Mesendoderm (in vitro differentiated cells): ENCODE measurements at regions not wholly inside any gene's neighbourhood (a gene's known extent, or its start where the extent isn't known, plus 50 kb on each side); places are given as distances from the start of the nearest gene placed in this dataset.

Experiments
- DNase-seq: peaks from one replicate; pipeline ENCODE4 v3.0.0; 2013
- H2AK5ac ChIP-seq: 2 replicates; pipeline ENCODE4 v1.6.1; 2013; ENCODE audit warnings: low read length, inconsistent platforms
- H2BK120ac ChIP-seq: 2 replicates; pipeline ENCODE4 v1.6.1; 2013; ENCODE audit warnings: low read depth, mild to moderate bottlenecking, low read length, moderate library complexity, mixed read lengths
- H2BK15ac ChIP-seq: replicated peaks from 2 replicates; pipeline ENCODE4 v1.6.1; 2013; ENCODE audit warnings: low read depth, mild to moderate bottlenecking, moderate library complexity
- H2BK5ac ChIP-seq: 2 replicates; pipeline ENCODE4 v1.6.1; 2013; ENCODE audit warnings: low read length, inconsistent platforms
- H3K18ac ChIP-seq: 2 replicates; pipeline ENCODE4 v1.6.1; 2013; ENCODE audit warnings: mild to moderate bottlenecking, low read length, mixed read lengths
- H3K23ac ChIP-seq: one replicate; pipeline ENCODE4 v1.6.1; 2013; ENCODE audit warnings: low read length
- H3K27ac ChIP-seq: 2 replicates; pipeline ENCODE4 v1.5.1; 2013; ENCODE audit warnings: low read depth, mild to moderate bottlenecking, inconsistent platforms, low read length, moderate library complexity
- H3K27me3 ChIP-seq: 2 replicates; pipeline ENCODE4 v1.6.1; 2013; ENCODE audit warnings: low read length, control low read depth, mild to moderate bottlenecking, inconsistent platforms; ENCODE audit not compliant: insufficient read depth, poor library complexity
- H3K36me3 ChIP-seq: 2 replicates; pipeline ENCODE4 v1.6.1; 2013; ENCODE audit warnings: low read length, inconsistent platforms; ENCODE audit not compliant: control insufficient read depth, insufficient read depth
- H3K4ac ChIP-seq: one replicate; pipeline ENCODE4 v1.6.1; 2013; ENCODE audit warnings: low read depth, mild to moderate bottlenecking, low read length, moderate library complexity
- H3K4me1 ChIP-seq: 2 replicates; pipeline ENCODE4 v1.6.1; 2013; ENCODE audit warnings: low read depth, low read length, inconsistent platforms; ENCODE audit not compliant: control insufficient read depth
- H3K4me2 ChIP-seq: 2 replicates; pipeline ENCODE4 v1.6.1; 2013; ENCODE audit warnings: low read length
- H3K4me3 ChIP-seq: 2 replicates; pipeline ENCODE4 v1.5.1; 2013; ENCODE audit warnings: mild to moderate bottlenecking, low read length
- H3K56ac ChIP-seq: one replicate; pipeline ENCODE4 v1.6.1; 2013; ENCODE audit warnings: low read length
- H3K79me1 ChIP-seq: 2 replicates; pipeline ENCODE4 v1.6.1; 2013; ENCODE audit warnings: low read length, inconsistent platforms
- H3K79me2 ChIP-seq: 2 replicates; pipeline ENCODE4 v1.6.1; 2013; ENCODE audit warnings: mild to moderate bottlenecking, low read length; ENCODE audit not compliant: control insufficient read depth, insufficient read depth
- H3K9ac ChIP-seq: 2 replicates; pipeline ENCODE4 v1.6.1; 2013; ENCODE audit warnings: low read length, inconsistent platforms
- H4K5ac ChIP-seq: one replicate; pipeline ENCODE4 v1.6.1; 2013; ENCODE audit warnings: low read length
- H4K8ac ChIP-seq: one replicate; pipeline ENCODE4 v1.6.1; 2013; ENCODE audit warnings: low read depth, mild to moderate bottlenecking, control low read depth, low read length, moderate library complexity
- WGBS: extraction: QIAGEN DNeasy Blood & Tissue Kit; methylation state at CpG from one replicate; pipeline ENCODE4 v1.1.7; 2013; ENCODE audit warnings: low lambda C conversion rate, missing lambda C conversion rate; ENCODE audit not compliant: insufficient coverage; ENCODE audit errors: extremely low coverage; 5-methylcytosine and 5-hydroxymethylcytosine counted together

DNA sequence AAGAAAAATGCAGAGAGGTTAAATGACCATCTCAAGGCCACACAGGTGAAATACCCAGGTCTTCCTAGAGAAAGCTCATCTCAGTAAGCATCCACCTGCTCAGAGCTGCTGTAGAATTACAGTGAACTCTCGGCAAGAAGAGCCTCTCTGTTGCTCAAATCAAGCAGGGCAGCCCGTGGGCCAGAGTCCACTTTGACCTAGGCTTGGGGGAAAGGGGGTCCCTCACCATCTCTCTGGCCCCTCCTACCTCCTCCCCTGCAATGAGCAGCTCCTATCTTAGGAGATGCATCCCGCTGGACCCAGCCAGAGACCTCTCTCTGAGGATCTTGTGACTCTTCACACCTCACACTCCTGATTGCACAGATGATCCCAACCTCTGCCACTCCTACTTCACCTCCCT, 364.7 kb downstream of the PTPRU start:
- Histone ChIP-seq H4K5ac (no peak overlapping the region), H3K9ac (no peak overlapping the region), H3K27ac (no peak overlapping the region), H2BK120ac (no peak overlapping the region), H3K56ac (no peak overlapping the region), H2BK5ac (no peak overlapping the region), H2BK15ac (no peak overlapping the region), H3K4me3 (no peak overlapping the region), H3K23ac (no peak overlapping the region), H3K4ac (no peak overlapping the region), H3K36me3 (no peaks in the 10 kb centered on the region), H3K79me2 (no peaks in the 10 kb centered on the region), H3K4me1 (no peaks in the 10 kb centered on the region), H3K27me3 (no peaks in the 10 kb centered on the region), H3K18ac (no peak overlapping the region), H3K79me1 (no peaks in the 10 kb centered on the region), H3K4me2 (no peak overlapping the region), H4K8ac (no peak overlapping the region), H2AK5ac (no peak overlapping the region)
- WGBS: no CpG with 5 or more reads among the region's 3 CpGs
- DNase-seq: no peak

DNA sequence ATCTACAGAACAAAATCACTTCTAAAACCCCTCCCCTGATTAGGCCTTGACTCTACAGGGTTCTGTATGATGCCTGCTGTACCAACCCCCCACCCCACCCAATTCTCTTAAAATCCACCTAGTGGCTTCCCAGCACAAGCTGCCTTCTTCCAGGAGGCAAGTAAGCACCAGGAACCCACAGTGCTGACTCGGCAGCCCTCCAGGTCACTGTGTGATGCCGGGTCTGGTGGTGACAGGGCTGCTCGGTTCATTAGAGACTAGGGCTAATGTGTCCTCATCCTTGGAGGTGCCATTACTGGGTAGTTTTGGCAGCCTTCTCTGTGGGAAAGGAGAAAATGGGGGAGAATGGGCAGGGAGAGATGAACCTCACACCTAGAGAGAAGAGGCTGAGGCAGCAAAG, 363.5 kb downstream of the PTPRU start:
- H2AK5ac ChIP-seq: no peak overlapping the region
- no peaks in the 10 kb centered on the region for H3K27me3 ChIP-seq
- H3K79me2 ChIP-seq: no peaks in the 10 kb centered on the region
- H3K79me1 ChIP-seq: no peaks in the 10 kb centered on the region
- no peak overlapping the region for H4K8ac ChIP-seq
- no peak overlapping the region for H2BK15ac ChIP-seq
- H3K4me2 ChIP-seq: no peak overlapping the region
- no peak overlapping the region for H3K4me3 ChIP-seq
- H3K4ac ChIP-seq: no peak overlapping the region
- H3K9ac ChIP-seq: no peak overlapping the region
- H3K4me1 ChIP-seq: no peaks in the 10 kb centered on the region
- no peak overlapping the region for H3K18ac ChIP-seq
- no peaks in the 10 kb centered on the region for H3K36me3 ChIP-seq
- H4K5ac ChIP-seq: no peak overlapping the region
- no peak overlapping the region for H3K27ac ChIP-seq
- H3K23ac ChIP-seq: no peak overlapping the region
- no peak overlapping the region for H2BK120ac ChIP-seq
- H2BK5ac ChIP-seq: no peak overlapping the region
- DNase-seq: no peak
- H3K56ac ChIP-seq: no peak overlapping the region
- WGBS: no CpG with 5 or more reads among the region's 3 CpGs

DNA sequence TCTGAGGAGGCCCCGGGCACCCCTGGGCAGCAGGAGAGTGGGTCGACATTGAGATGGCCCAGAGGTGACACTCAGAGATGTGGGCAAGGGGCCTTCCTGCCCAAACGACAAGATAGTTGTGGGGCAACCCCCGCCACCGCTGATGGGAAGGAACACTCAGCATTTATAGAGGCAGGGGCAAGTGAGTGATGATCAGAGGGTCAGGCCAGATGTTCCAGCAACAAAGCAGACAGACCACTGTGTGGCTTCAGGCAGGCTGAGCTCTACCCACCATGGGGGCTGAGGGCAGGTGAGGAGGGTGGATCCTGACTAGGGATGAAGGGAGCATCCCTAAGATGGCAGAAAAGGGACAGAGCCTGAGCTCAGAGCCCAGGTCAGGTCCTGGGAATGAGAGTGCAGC, 362.7 kb downstream of the PTPRU start:
- no peaks in the 10 kb centered on the region for H3K4me1 ChIP-seq
- no peak overlapping the region for H2AK5ac ChIP-seq
- H3K4me2 ChIP-seq: no peak overlapping the region
- no peak overlapping the region for H4K8ac ChIP-seq
- H2BK15ac ChIP-seq: no peak overlapping the region
- no peak overlapping the region for H2BK120ac ChIP-seq
- no peaks in the 10 kb centered on the region for H3K27me3 ChIP-seq
- H3K18ac ChIP-seq: no peak overlapping the region
- WGBS: no CpG with 5 or more reads among the region's 5 CpGs
- no peak overlapping the region for H3K9ac ChIP-seq
- no peak for DNase-seq
- H3K4ac ChIP-seq: no peak overlapping the region
- no peaks in the 10 kb centered on the region for H3K79me1 ChIP-seq
- H3K23ac ChIP-seq: no peak overlapping the region
- H3K36me3 ChIP-seq: no peaks in the 10 kb centered on the region
- no peaks in the 10 kb centered on the region for H3K79me2 ChIP-seq
- no peak overlapping the region for H3K27ac ChIP-seq
- no peak overlapping the region for H2BK5ac ChIP-seq
- no peak overlapping the region for H3K56ac ChIP-seq
- H4K5ac ChIP-seq: no peak overlapping the region
- no peak overlapping the region for H3K4me3 ChIP-seq

DNA sequence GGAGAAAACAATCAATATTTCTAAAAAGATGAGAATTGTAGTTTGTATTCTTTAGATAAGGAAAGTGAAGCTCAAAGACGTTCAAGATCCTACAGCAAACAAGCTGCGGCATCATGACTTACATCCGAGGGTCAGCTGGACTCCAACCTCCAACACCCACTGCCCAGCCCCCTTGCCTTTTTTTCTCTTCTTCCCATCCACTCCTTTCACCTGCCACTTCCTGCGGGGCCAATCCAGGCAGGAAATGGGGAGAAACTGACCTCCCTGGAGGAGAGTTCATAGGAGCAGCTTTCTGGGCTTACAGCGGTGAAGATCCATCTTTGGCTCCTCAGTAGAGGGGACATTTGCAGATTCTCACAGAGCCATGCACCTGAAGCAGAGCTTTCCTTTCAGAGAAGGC, 361.5 kb downstream of the PTPRU start:
- Histone ChIP-seq H3K4me2 (no peak overlapping the region), H3K79me1 (no peaks in the 10 kb centered on the region), H2AK5ac (no peak overlapping the region), H3K36me3 (no peaks in the 10 kb centered on the region), H4K8ac (no peak overlapping the region), H3K27ac (no peak overlapping the region), H3K23ac (no peak overlapping the region), H3K4me1 (no peaks in the 10 kb centered on the region), H3K56ac (no peak overlapping the region), H3K27me3 (no peaks in the 10 kb centered on the region), H3K4me3 (no peak overlapping the region), H3K18ac (no peak overlapping the region), H3K79me2 (no peaks in the 10 kb centered on the region), H2BK15ac (no peak overlapping the region), H2BK5ac (no peak overlapping the region), H2BK120ac (no peak overlapping the region), H3K4ac (no peak overlapping the region), H3K9ac (no peak overlapping the region), H4K5ac (no peak overlapping the region)
- no CpG with 5 or more reads among the region's 5 CpGs for WGBS
- no peak for DNase-seq

DNA sequence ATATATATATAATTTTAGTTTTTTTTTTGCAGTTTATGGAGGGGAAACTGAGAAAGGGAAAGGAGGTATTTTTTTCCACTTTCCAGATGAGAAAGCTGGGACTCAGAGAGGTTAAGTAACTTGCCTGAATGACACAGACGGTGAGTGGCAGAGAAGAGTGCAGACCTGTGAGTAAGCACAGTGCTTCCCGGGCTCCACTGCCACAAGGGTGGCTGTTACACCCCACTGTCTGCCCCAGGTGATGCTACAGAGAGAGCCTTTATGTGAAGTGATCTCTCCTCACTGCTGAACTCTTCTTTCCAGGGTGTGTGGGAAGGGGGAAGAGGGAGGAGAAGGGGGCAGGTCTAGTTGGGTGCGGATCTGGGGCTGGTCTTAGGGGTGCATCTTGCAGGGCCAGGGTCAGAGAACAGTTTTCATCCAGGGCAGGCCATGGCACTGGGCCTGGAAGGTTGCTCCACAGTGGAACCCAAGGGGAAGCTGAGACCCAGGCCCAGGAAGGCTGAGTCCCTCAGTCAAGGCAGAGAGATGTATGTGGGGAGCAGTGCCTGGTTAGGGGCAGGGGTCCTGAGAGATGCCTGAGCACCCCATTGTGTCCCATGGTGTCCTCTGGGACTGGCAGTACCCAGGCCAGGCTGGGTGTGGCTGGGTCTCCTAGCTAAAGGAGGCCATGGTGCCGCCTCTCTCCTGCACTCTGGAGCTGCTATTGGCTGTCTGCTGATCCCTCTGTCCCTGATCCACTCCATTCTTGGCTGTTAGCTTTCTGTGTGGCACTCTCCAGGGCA, 357.5 kb downstream of the PTPRU start:
- H3K79me2 ChIP-seq: no peaks in the 10 kb centered on the region
- no peak overlapping the region for H3K18ac ChIP-seq
- no peak overlapping the region for H3K27ac ChIP-seq
- H2AK5ac ChIP-seq: no peak overlapping the region
- no peak for DNase-seq
- H3K4ac ChIP-seq: no peak overlapping the region
- no peaks in the 10 kb centered on the region for H3K36me3 ChIP-seq
- no peak overlapping the region for H3K4me3 ChIP-seq
- H3K4me1 ChIP-seq: no peaks in the 10 kb centered on the region
- H3K4me2 ChIP-seq: no peak overlapping the region
- no peak overlapping the region for H3K9ac ChIP-seq
- no CpG with 5 or more reads among the region's 4 CpGs for WGBS
- no peak overlapping the region for H2BK15ac ChIP-seq
- H2BK120ac ChIP-seq: no peak overlapping the region
- no peak overlapping the region for H2BK5ac ChIP-seq
- no peak overlapping the region for H4K8ac ChIP-seq
- no peak overlapping the region for H3K56ac ChIP-seq
- H4K5ac ChIP-seq: no peak overlapping the region
- no peaks in the 10 kb centered on the region for H3K79me1 ChIP-seq
- H3K27me3 ChIP-seq: no peaks in the 10 kb centered on the region
- no peak overlapping the region for H3K23ac ChIP-seq

DNA sequence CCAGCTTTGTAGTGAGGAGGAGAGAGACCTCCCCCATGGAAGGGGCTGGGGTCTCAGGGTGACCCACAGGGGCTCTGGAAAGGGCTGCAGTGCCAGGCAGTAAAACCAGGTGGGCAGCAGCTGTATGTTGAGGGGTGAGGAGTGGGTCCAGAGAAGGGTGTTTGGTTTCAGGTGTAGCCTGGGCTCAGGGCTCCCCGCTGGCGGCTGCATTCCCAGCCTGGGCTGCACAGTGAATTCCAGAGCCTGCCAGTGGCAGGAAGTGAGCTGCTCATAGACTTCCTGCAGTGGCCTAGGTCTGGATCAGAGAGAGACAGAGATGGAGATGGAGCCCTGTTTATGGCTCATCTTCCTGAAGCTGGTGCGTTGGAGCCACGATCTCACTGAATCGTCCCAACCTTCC, 356.4 kb downstream of the PTPRU start:
- H4K8ac ChIP-seq: no peak overlapping the region
- H3K4me2 ChIP-seq: no peak overlapping the region
- no peak overlapping the region for H4K5ac ChIP-seq
- no peaks in the 10 kb centered on the region for H3K79me2 ChIP-seq
- no peak overlapping the region for H2AK5ac ChIP-seq
- no peak overlapping the region for H3K4me3 ChIP-seq
- peak; percentile 13 for DNase-seq
- H3K27me3 ChIP-seq: no peaks in the 10 kb centered on the region
- no CpG with 5 or more reads among the region's 5 CpGs for WGBS
- H3K36me3 ChIP-seq: no peaks in the 10 kb centered on the region
- H3K23ac ChIP-seq: no peak overlapping the region
- no peaks in the 10 kb centered on the region for H3K4me1 ChIP-seq
- H2BK15ac ChIP-seq: no peak overlapping the region
- no peak overlapping the region for H2BK5ac ChIP-seq
- H3K9ac ChIP-seq: no peak overlapping the region
- H3K27ac ChIP-seq: no peak overlapping the region
- no peak overlapping the region for H3K56ac ChIP-seq
- no peak overlapping the region for H3K4ac ChIP-seq
- H2BK120ac ChIP-seq: no peak overlapping the region
- no peaks in the 10 kb centered on the region for H3K79me1 ChIP-seq
- H3K18ac ChIP-seq: no peak overlapping the region
